Stimulated activated CD8-positive, alpha-beta memory T cell treated with anti-CD3 and anti-CD28 coated beads, Interleukin-7, amount 100 ng/mL, for 24 hours (primary cell): ENCODE measurements at regions not wholly inside any gene's neighbourhood (a gene's known extent, or its start where the extent isn't known, plus 50 kb on each side); places are given as distances from the start of the nearest gene placed in this dataset.

Experiments
- DNase-seq: peaks from one replicate; pipeline ENCODE4 v3.0.0-alpha.2; 2020; ENCODE audit warnings: low read depth

GRCh38 chr2:80852808-80853139 lies 548.2 kb upstream of the LRRTM1 start:
- DNase-seq, result no peak

GRCh38 chr2:80852079-80852807 lies 547.7 kb upstream of the LRRTM1 start:
- DNase-seq, result no peak

DNA sequence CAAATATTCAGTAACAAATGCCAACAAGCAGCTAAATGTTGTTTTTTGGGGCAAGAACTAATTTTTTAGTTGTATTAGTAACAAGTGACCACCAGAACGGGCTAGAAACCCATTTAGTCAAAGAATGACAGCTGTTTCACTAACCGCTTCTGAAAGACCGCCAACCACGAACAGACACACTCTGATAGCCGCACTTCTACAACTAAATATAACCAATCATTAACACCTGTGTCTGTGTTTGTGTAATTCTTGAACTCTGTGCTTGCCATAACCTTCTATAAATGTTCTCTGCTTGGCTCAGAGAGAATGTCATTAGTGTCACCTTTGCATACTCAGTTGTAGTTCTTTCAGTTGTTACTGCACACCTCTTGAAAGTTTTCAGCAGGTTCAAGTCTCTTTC lies 526.3 kb upstream of the LRRTM1 start:
- no peak for DNase-seq

GRCh38 chr2:80822999-80823398 lies 518.4 kb upstream of the LRRTM1 start:
- no peak for DNase-seq

- no peak for DNase-seq
Observed at GRCh38 chr2:80815259-80815658, 510.7 kb upstream of the LRRTM1 start.

- no peak for DNase-seq
Observed at GRCh38 chr2:80786584-80786983, 482.0 kb upstream of the LRRTM1 start.

GRCh38 chr2:80778704-80779103 lies 474.2 kb upstream of the LRRTM1 start:
- DNase-seq, result no peak

- no peak for DNase-seq
Observed at GRCh38 chr2:80748592-80748991, 444.0 kb upstream of the LRRTM1 start.

DNA sequence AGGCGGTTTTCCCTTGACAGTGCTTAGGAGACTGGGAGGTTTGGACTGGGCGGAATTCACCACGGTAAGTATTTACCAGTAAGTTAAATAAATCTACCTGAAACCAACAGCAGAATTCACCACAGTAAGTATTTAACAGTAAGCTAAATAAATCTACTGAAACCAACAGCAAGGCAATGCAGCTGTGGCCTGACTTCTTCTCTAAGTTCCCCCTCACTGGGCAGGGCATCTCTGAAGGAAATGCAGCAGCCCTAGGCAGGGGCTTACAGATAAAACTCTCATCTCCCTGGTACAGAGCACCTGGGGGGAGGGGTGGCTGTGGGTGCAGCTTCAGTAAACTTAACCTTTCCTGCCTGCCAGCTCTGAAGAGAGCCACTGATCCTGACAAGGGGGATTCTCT lies 432.5 kb upstream of the LRRTM1 start:
- DNase-seq, result no peak

DNA sequence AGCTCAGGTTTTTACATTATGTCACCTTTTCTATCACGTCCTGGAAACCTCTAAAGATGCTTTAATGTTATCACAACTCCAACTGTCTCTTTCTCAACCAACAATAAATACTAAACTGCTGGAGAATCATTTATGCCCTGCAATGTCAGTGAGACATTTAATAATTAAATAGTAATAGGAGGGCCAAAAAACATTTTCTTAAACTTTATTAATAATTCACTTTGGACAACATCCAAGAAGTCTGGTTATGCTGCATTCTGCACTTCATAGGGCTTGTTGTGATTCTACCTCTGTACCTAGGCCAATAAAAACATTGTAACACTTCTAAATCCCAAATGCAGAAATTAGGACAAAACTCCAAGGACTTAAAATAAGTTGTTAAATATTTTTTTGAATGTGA lies 420.4 kb upstream of the LRRTM1 start:
- no peak for DNase-seq

- no peak for DNase-seq
Observed at GRCh38 chr2:80722803-80723202, 418.3 kb upstream of the LRRTM1 start.

GRCh38 chr2:80719607-80720006 lies 415.1 kb upstream of the LRRTM1 start:
- DNase-seq, result no peak

DNA sequence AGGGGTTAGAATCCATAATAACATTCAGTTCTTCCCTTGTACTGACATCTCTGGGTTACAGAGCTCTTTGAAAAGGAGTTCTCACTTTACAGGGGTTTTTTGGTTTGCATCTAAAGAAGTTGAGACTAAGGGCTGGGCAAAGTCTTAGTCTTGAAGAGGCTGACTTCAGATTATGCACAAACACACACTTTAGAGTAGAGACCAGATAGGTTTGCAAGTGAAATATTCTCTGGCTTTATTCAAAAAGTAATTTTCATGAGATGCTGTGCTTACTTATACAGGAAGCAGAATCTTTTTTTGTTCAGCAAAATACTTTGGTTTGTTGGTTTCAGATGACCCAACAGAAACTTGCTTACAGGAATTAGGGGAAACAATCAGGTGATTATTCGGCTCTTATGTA lies 410.9 kb upstream of the LRRTM1 start:
- DNase-seq, result no peak

DNA sequence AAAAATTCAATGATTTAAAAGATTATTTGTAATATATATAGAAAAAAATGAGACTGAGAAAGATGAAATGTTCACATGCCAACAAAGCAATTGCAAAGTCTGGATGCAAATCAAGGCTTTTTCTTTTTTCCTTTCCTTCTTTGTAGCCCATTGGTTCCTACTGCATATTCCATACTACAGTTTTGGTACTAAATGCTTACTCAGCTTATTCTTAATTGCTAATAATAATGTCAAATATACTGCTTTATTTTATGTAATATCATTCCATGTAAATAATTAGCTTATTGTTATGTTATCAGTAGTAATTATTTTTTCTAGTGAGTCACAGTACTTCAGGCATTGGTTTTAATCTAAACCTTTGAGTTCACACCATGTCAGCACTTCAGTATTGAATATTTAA lies 407.4 kb upstream of the LRRTM1 start:
- DNase-seq, result no peak

GRCh38 chr2:80706951-80707350 lies 402.4 kb upstream of the LRRTM1 start:
- no peak for DNase-seq

DNA sequence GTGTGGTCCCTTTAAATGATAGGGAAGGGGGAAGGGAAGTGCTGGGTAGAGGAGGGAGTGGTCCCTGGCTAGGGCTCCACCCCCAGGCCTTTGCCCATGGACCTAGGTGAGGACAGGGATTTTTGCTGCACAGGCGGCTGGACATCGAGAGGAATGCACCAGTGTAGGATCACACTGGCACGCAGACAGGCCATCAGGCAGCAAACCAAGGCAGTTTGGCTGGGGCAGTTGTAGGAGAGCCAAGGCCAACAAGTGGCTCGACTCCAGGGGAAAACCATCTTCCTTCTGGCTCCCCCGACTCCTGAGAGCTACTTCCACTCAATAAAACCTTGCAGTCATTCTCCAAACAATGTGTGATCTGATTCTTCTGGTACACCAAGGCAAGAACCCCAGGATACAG lies 402.0 kb upstream of the LRRTM1 start:
- DNase-seq, result no peak

GRCh38 chr2:80703532-80703931 lies 399.0 kb upstream of the LRRTM1 start:
- no peak for DNase-seq

- no peak for DNase-seq
Observed at GRCh38 chr2:80700961-80701360, 396.4 kb upstream of the LRRTM1 start.
